Caco-2 (cell line): ENCODE measurements at regions not wholly inside any gene's neighbourhood (a gene's known extent, or its start where the extent isn't known, plus 50 kb on each side); places are given as distances from the start of the nearest gene placed in this dataset.

Experiments
- BruUV-seq: library from RNA; stranded (reverse); fragments of 400-500 nt; replicated peaks from 2 replicates; lab custom pipeline; 2021; lab: Mats Ljungman, UMichigan
- CTCF ChIA-PET: fragments of 300-600 bp; sonication (Branson Sonifier 250); formaldehyde crosslinking; loops from one replicate; lab custom pipeline; 2022; ENCODE audit warnings: antibody characterized with exemption; lab: Charles Lee
- POLR2A ChIA-PET: fragments of 300-600 bp; sonication (Branson Sonifier 250); formaldehyde crosslinking; loops from one replicate; lab custom pipeline; 2022; ENCODE audit warnings: antibody characterized with exemption; lab: Charles Lee
- DNase-seq, 2 experiments: peaks; one replicate each; pipeline versions ENCODE4 v3.0.0 to v3.0.0-alpha.2; 2020 to 2022
- H3K27me3 ChIP-seq: replicated peaks from 2 replicates; pipeline ENCODE4 v1.6.0; 2011; ENCODE audit warnings: low read length; ENCODE audit not compliant: control insufficient read depth, insufficient read depth
- H3K36me3 ChIP-seq: 2 replicates; pipeline ENCODE4 v1.5.1; 2011; ENCODE audit warnings: low read length; ENCODE audit not compliant: control insufficient read depth, insufficient read depth
- H3K4me1 ChIP-seq: fragments of 250-450 bp; sonication (Bioruptor Pico); 2 replicates; pipeline ENCODE4 v1.5.1; 2020; ENCODE audit warnings: mild to moderate bottlenecking
- H3K4me3 ChIP-seq: 2 replicates; pipeline ENCODE4 v1.5.1; 2011; ENCODE audit warnings: low read depth, mild to moderate bottlenecking, control low read depth, low read length
- H3K9me3 ChIP-seq: fragments of 250-450 bp; sonication (Bioruptor Pico); 2 replicates; pipeline ENCODE4 v1.5.1; 2020; ENCODE audit warnings: mild to moderate bottlenecking, moderate library complexity
- H3K27ac Mint-ChIP-seq: one replicate; pipeline ENCODE4 v1.8.0; 2022; ENCODE audit warnings: mixed read lengths; ENCODE audit not compliant: unreplicated experiment
- H3K27me3 Mint-ChIP-seq: one replicate; pipeline ENCODE4 v1.8.0; 2022; ENCODE audit warnings: mixed read lengths; ENCODE audit not compliant: insufficient read depth, unreplicated experiment
- H3K36me3 Mint-ChIP-seq: one replicate; pipeline ENCODE4 v1.8.0; 2022; ENCODE audit warnings: mild to moderate bottlenecking, mixed read lengths; ENCODE audit not compliant: insufficient read depth, unreplicated experiment
- H3K4me1 Mint-ChIP-seq: one replicate; pipeline ENCODE4 v1.8.0; 2022; ENCODE audit warnings: low read depth, mixed read lengths; ENCODE audit not compliant: unreplicated experiment
- H3K4me3 Mint-ChIP-seq: one replicate; pipeline ENCODE4 v1.8.0; 2022; ENCODE audit warnings: mild to moderate bottlenecking, moderate library complexity, mixed read lengths; ENCODE audit not compliant: unreplicated experiment
- H3K9me3 Mint-ChIP-seq: one replicate; pipeline ENCODE4 v1.8.0; 2022; ENCODE audit warnings: mixed read lengths; ENCODE audit not compliant: unreplicated experiment
- intact Hi-C: fragments of 100-400 bp; cut with micrococcal nuclease; formaldehyde crosslinking; loops from one replicate; pipeline ENCODE4 v1.10.0; 2022; ENCODE audit not compliant: unreplicated experiment
- TF ChIP-seq, protein P1 (sequence below), 2 experiments: fragments of 200-600 bp in 1 of 2; IDR thresholded peaks; 1 replicate in 1 of 2; 2 replicates in 1 of 2; pipeline versions ENCODE4 v1.5.1 to v1.8.0; 2011 to 2022; ENCODE audit warnings: antibody characterized with exemption in 1 of 2, control low read depth in 1 of 2, inconsistent platforms in 1 of 2, low read depth in 1 of 2, low read length in 1 of 2, mild to moderate bottlenecking in 1 of 2, moderate library complexity in 1 of 2; ENCODE audit not compliant: insufficient read depth in 1 of 2, severe bottlenecking in 1 of 2, unreplicated experiment in 1 of 2

DNA sequence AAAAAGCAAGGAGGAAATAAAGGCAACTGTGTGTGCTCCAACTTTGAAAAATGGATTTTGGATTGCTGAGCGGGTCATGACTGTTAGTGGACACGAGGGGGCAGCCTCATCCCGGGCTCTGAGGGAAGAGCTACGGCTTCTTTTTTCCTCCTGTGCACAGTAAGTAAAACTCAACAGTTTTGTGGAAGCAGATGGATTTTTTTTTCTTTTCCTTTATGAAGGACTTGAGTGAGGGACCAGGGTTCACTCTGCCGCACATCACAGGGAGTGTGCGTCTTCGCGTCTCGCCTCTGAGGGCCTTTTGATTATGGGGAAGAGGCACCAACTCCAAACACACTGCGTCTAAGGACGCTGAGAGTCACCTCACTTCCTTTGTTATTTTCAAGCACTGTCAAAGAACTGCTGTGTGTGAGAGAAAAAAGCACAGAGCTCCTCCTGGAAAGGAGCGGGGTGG is 80.3 kb upstream of the GOT2 start:
- Mint-ChIP-seq H3K4me1 (no peaks in the 10 kb centered on the region), H3K9me3 (no peaks in the 10 kb centered on the region), H3K36me3 (no peaks in the 10 kb centered on the region), H3K27ac (no peak overlapping the region), H3K27me3 (peaks cover 20% of the 10 kb centered on the region), H3K4me3 (peak overlapping the region; percentile 45)
- POLR2A ChIA-PET: no interaction called here
- no TSS peak for BruUV-seq
- intact Hi-C loops: loop anchor here (1.0 to 5.0 kb wide), 2 partner anchors 348 to 435 kb away; no protein-coding TSS in a partner anchor
- Histone ChIP-seq H3K4me3 (no peak overlapping the region), H3K9me3 (no peaks in the 10 kb centered on the region), H3K36me3 (no peaks in the 10 kb centered on the region), H3K27me3 (no peaks in the 10 kb centered on the region), H3K4me1 (no peaks in the 10 kb centered on the region)
- DNase-seq: peak in 1 of 2 experiments; percentile 59
- CTCF ChIA-PET: interaction anchor here (0.6 to 1.6 kb wide), 5 partner anchors 22 to 434 kb away, joined by 3 to 4 read pairs (median 4); no protein-coding TSS in a partner anchor
- TF ChIP-seq, protein P1, sequence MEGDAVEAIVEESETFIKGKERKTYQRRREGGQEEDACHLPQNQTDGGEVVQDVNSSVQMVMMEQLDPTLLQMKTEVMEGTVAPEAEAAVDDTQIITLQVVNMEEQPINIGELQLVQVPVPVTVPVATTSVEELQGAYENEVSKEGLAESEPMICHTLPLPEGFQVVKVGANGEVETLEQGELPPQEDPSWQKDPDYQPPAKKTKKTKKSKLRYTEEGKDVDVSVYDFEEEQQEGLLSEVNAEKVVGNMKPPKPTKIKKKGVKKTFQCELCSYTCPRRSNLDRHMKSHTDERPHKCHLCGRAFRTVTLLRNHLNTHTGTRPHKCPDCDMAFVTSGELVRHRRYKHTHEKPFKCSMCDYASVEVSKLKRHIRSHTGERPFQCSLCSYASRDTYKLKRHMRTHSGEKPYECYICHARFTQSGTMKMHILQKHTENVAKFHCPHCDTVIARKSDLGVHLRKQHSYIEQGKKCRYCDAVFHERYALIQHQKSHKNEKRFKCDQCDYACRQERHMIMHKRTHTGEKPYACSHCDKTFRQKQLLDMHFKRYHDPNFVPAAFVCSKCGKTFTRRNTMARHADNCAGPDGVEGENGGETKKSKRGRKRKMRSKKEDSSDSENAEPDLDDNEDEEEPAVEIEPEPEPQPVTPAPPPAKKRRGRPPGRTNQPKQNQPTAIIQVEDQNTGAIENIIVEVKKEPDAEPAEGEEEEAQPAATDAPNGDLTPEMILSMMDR (IDR thresholded peaks at IDR 0.05; ENCODE audit: insufficient read depth in 1 of 2, low read depth in 1 of 2, low read length in 1 of 2, severe bottlenecking in 1 of 2, unreplicated experiment in 1 of 2): peak; percentile 94 to 98

DNA sequence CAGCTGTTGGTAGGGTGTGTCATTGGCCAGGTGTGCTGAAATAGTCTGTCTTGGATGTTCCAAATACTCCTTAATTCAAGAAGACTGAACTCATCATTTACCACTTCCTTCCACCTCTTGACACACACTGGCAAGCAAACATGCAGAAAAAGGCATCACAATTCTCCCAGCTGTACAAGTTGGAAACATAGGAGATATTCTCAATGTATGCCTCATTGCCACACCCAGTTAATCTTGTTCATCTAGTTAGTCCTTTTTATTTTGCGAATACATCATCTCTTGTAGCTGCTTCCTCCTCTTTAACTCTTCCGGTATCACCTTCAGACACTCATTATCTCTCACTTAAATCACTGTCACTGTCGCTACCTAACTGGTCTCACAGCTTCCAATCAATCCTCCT is 75.1 kb upstream of the GOT2 start:
- BruUV-seq: no TSS peak
- CTCF ChIA-PET: no interaction called here
- no peak overlapping the region for H3K27ac Mint-ChIP-seq

GRCh38 chr16:58807276-58807675 is 73.2 kb upstream of the GOT2 start:
- H3K4me1 Mint-ChIP-seq: no peaks in the 10 kb centered on the region
- POLR2A ChIA-PET: no interaction called here
- no TSS peak for BruUV-seq

More for the DNA sequence above, 75.1 kb upstream of the GOT2 start:
- H3K36me3 Mint-ChIP-seq: no peaks in the 10 kb centered on the region
- intact Hi-C loops: no loop called here
- POLR2A ChIA-PET: no interaction called here
- H3K4me3 Mint-ChIP-seq: no peak overlapping the region
- H3K27me3 Mint-ChIP-seq: peaks cover 9% of the 10 kb centered on the region
- Histone ChIP-seq H3K27me3 (no peaks in the 10 kb centered on the region), H3K4me1 (no peaks in the 10 kb centered on the region), H3K9me3 (peaks cover 5% of the 10 kb centered on the region; the same call in 1 of the 2 replicates), H3K36me3 (no peaks in the 10 kb centered on the region), H3K4me3 (no peak overlapping the region)
- peaks cover 13% of the 10 kb centered on the region for H3K9me3 Mint-ChIP-seq
- DNase-seq: no peak
- TF ChIP-seq, protein P1 (IDR thresholded peaks at IDR 0.05; ENCODE audit: insufficient read depth in 1 of 2, low read depth in 1 of 2, low read length in 1 of 2, severe bottlenecking in 1 of 2, unreplicated experiment in 1 of 2): no peak
- no peaks in the 10 kb centered on the region for H3K4me1 Mint-ChIP-seq

More at GRCh38 chr16:58807276-58807675, 73.2 kb upstream of the GOT2 start:
- H3K4me1 ChIP-seq: no peaks in the 10 kb centered on the region
- peaks cover 22% of the 10 kb centered on the region for H3K9me3 Mint-ChIP-seq
- no peak for DNase-seq
- H3K27me3 Mint-ChIP-seq: peaks cover 10% of the 10 kb centered on the region
- H3K9me3 ChIP-seq: peaks cover 6% of the 10 kb centered on the region; the same call in 1 of the 2 replicates
- TF ChIP-seq, protein P1 (IDR thresholded peaks at IDR 0.05; ENCODE audit: insufficient read depth in 1 of 2, low read depth in 1 of 2, low read length in 1 of 2, severe bottlenecking in 1 of 2, unreplicated experiment in 1 of 2): no peak
- CTCF ChIA-PET: no interaction called here
- intact Hi-C loops: no loop called here
- H3K27ac Mint-ChIP-seq: no peak overlapping the region
- no peak overlapping the region for H3K4me3 ChIP-seq
- H3K27me3 ChIP-seq: no peaks in the 10 kb centered on the region
- H3K36me3 ChIP-seq: no peaks in the 10 kb centered on the region
- H3K4me3 Mint-ChIP-seq: no peak overlapping the region
- H3K36me3 Mint-ChIP-seq: no peaks in the 10 kb centered on the region
